T-helper 2 cell treated with Interferon-gamma antibody and Interleukin-4, amounts not matched to agents 5 μg/mL and 100 μg/mL, for 36 hours (primary cell): ENCODE measurements at regions not wholly inside any gene's neighbourhood (a gene's known extent, or its start where the extent isn't known, plus 50 kb on each side); places are given as distances from the start of the nearest gene placed in this dataset.
"Not testable (repeated sequence)": the region's sequence is repeated elsewhere in the genome, so short reads cannot be mapped to it uniquely, and the experiment has no call there.

Source experiments
- DNase-seq: peaks from one replicate; pipeline ENCODE4 v3.0.0; 2021; ENCODE audit warnings: low spot score
- H3K27ac Mint-ChIP-seq: one replicate; pipeline ENCODE4 v1.8.0; 2021; ENCODE audit warnings: mild to moderate bottlenecking, mixed read lengths
- H3K27me3 Mint-ChIP-seq: one replicate; pipeline ENCODE4 v1.8.0; 2021; ENCODE audit warnings: low read depth, mixed read lengths
- H3K36me3 Mint-ChIP-seq: one replicate; pipeline ENCODE4 v1.8.0; 2021; ENCODE audit warnings: low read depth, mixed read lengths
- H3K4me1 Mint-ChIP-seq: one replicate; pipeline ENCODE4 v1.8.0; 2021; ENCODE audit warnings: low read depth, mixed read lengths
- H3K4me3 Mint-ChIP-seq: one replicate; pipeline ENCODE4 v1.8.0; 2022; ENCODE audit warnings: mild to moderate bottlenecking, moderate library complexity, mixed read lengths
- H3K9me3 Mint-ChIP-seq: one replicate; pipeline ENCODE4 v1.8.0; 2021; ENCODE audit warnings: mixed read lengths

DNA sequence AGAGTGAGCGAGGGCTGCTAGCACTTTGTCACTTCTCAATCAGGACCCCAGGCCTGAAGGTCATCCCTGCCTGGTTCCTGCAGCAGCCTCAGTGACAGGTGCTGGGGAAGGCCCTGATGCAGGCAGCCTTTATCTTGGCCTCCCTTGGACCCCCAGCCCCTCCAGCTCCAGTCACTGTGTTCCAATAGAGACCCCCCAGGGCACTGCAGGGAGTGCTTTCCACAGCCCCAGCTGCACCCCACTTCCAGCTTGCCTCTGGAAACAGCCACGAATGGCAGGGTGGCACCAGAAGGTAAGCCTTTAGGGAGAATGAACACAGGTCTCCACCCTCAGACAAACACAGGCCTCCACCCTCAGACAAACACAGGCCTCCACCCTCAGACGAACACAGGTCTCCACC is 241.6 kb upstream of the SGCG start:
- Mint-ChIP-seq H3K4me1 (no peaks in the 10 kb centered on the region), H3K27ac (no peak overlapping the region), H3K36me3 (no peaks in the 10 kb centered on the region), H3K4me3 (no peak overlapping the region), H3K9me3 (no peaks in the 10 kb centered on the region), H3K27me3 (no peaks in the 10 kb centered on the region)
- DNase-seq = no peak

DNA sequence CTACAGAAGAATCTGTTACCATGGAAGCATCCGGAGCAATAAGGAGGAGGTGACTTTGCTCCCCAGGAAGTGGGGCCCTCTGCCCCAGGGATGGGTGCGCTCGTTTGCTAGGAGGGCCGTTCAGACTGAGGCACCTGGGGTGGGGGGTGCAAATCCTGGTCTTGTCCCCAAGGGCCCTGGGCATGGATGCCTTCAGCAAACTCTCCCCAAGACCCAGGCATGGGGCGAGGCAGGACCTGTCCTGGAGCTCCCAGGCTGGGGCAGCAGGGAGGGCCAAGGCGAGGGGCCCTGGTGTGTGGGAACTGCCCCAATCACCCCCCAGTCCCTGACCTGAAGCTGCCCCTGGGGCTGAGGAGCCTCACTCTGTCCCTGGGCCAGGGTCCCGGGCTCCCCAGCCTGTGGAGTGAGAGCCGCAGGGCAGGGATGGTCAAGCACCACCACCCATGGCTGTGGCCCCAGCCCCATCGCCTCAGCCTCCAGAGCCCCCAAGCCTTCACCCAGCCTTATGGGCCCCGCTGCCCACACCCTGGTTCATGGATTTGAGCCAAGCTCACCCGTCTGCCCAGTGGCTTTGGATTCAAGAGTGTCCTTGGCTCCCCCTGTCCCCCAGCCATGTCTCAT is 240.6 kb upstream of the SGCG start:
- no peaks in the 10 kb centered on the region for H3K9me3 Mint-ChIP-seq

DNA sequence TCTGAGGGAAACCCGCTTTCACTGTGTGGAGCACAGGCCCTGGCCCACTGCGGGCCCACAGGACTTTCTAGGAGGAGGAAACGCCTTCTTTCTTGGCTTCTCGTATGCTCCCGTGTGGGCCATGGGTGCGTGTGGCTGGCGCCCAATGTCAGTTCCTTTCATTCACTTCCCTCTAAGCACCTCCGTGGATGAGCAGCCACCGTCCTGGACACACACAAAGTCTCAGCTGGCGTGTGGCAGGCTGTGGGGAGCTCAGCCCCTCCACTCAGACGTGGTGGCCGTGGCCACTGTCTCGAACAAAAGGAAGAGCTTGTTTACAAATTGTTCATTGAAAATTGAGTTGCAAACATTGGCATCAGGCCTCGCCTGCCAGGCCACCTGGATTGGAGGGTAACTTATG is 240.0 kb upstream of the SGCG start:
- Mint-ChIP-seq H3K36me3 (no peaks in the 10 kb centered on the region), H3K27ac (no peak overlapping the region), H3K4me1 (no peaks in the 10 kb centered on the region), H3K4me3 (no peak overlapping the region), H3K27me3 (no peaks in the 10 kb centered on the region), H3K9me3 (no peaks in the 10 kb centered on the region)
- DNase-seq = no peak

More for the DNA sequence above, 240.6 kb upstream of the SGCG start:
- DNase-seq = no peak
- no peaks in the 10 kb centered on the region for H3K4me1 Mint-ChIP-seq
- no peak overlapping the region for H3K27ac Mint-ChIP-seq
- H3K27me3 Mint-ChIP-seq = no peaks in the 10 kb centered on the region
- H3K36me3 Mint-ChIP-seq = no peaks in the 10 kb centered on the region
- no peak overlapping the region for H3K4me3 Mint-ChIP-seq

DNA sequence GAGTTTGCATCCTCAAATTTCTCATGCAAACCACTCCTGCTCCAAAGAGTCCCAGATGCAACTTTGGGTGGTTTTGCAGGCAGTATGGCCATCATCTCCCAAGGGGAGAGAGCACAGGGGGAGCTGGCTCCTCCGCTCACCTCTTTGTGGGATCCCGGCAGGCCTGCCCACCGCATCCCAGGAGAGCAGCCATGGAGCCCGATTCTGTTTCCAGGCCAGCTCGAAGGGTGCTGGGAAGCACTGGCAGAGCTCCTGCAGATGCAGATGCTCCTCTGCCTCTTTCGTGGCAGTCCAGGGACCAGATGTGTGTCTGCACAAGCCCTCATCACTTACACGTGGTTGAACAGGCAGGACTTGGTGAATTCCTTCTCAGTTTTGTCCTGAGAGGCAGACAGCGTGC is 239.3 kb upstream of the SGCG start:
- not testable (repeated sequence) for H3K4me1 Mint-ChIP-seq, H3K9me3 Mint-ChIP-seq, H3K4me3 Mint-ChIP-seq, H3K27me3 Mint-ChIP-seq, DNase-seq, H3K36me3 Mint-ChIP-seq, H3K27ac Mint-ChIP-seq

DNA sequence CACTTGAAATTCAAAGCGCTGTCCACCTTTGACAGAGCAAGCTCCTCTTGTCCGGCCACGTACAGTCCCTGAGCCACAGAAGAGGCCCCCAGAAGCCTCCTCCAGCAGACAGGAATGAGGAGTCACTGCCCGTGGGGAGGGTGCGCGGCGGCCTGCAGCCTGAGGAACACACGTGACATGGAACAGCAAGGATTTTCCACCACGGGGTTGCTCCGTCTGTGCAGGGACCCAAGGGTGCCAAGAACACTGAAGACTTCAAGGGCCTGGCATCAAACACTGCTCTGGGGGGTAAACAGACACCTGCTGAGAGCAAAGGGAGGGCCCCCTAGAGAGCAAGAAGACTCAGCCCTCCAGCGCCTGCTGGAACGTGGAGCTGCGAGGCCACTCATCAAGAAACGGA is 237.9 kb upstream of the SGCG start:
- not testable (repeated sequence) for DNase-seq, H3K4me3 Mint-ChIP-seq, H3K4me1 Mint-ChIP-seq, H3K27ac Mint-ChIP-seq, H3K27me3 Mint-ChIP-seq, H3K9me3 Mint-ChIP-seq, H3K36me3 Mint-ChIP-seq

DNA sequence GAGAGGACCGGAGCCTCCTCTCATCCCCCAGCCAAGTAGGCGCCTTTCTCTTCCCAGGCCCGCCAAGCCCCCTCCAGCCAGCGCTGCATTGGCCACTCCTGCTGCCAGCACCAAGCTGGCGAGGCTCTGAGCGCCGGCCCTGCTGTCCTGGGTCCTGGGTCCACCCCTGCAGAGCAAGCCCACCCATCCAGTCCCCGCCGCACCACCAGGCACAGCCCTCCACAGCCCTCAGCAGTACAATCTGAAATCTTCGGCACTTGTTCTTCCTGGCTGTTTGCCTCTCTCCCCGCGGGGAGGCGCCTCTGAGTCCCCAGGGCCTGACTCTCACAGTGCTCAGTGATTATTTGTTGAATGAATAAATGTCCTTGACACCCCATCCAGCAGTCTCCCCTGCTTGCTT is 236.4 kb upstream of the SGCG start:
- H3K27ac Mint-ChIP-seq = no peak overlapping the region
- no peak overlapping the region for H3K4me3 Mint-ChIP-seq
- DNase-seq = no peak
- H3K36me3 Mint-ChIP-seq = no peaks in the 10 kb centered on the region
- H3K4me1 Mint-ChIP-seq = no peaks in the 10 kb centered on the region
- H3K9me3 Mint-ChIP-seq = peaks cover 6% of the 10 kb centered on the region
- no peaks in the 10 kb centered on the region for H3K27me3 Mint-ChIP-seq

DNA sequence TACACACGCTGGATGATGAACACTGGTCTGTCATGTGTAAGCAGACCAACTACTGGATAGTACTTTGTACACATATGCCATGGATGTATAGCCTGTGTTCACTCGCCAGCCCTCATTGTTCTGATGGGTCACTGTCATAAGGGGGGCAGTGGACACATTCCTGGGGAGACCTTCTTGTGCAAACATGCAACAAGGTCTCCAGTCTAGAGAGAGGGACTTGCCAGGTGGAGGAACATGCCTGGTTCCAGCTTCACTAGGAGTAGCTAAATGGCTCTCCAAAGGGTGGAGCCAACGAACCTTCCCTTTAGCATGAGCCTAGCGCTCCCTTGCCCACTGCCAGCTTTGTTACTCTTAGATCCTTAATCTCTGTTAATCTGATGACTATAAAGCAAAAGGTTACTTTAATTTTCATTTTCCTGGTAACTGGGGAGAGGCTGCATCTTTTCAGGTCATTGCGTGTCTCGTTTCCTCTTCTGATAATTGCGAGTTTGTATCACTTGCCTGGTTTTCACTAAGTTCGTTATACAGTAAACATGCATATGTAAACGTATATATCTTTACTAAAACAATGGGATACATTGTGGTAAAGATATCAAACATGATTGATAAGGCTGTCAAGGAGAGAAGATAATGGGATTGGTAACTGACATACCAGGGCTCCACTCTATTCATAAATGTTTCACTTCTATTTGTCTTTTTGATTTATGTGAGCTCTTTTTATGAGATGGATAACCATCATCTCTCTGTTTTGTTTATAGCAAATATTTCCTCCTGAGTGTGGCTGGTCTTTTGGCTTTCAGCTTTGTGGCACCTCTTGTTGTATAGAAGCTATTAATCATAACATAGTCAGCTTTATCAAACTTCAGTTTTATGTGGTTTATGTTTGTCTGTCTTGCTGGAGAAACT is 235.2 kb upstream of the SGCG start:
- H3K27ac Mint-ChIP-seq = no peak overlapping the region
- no peaks in the 10 kb centered on the region for H3K4me1 Mint-ChIP-seq
- no peaks in the 10 kb centered on the region for H3K36me3 Mint-ChIP-seq
- peaks cover 8% of the 10 kb centered on the region for H3K9me3 Mint-ChIP-seq
- no peak overlapping the region for H3K4me3 Mint-ChIP-seq
- no peak for DNase-seq
- no peaks in the 10 kb centered on the region for H3K27me3 Mint-ChIP-seq

DNA sequence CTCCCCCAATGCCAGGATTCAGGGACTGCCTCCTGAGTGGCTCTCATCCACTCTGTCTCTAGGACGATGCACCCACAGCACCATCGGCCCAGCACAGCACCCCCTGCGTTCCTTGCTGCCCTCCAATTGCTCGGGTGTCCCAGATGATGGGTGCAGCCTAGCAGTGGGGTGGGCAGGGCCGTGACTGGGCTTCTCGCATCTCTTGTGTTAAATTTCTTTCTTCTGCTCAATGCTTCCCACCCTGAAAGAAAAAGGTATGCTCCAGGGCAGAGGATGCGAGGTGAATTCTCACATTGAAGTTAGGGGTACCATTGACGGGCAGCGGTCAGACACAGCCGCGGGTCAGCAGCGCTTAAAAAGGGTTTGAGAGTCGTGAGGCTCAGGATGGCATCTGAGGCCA is 232.4 kb upstream of the SGCG start:
- H3K9me3 Mint-ChIP-seq = peaks cover 9% of the 10 kb centered on the region

DNA sequence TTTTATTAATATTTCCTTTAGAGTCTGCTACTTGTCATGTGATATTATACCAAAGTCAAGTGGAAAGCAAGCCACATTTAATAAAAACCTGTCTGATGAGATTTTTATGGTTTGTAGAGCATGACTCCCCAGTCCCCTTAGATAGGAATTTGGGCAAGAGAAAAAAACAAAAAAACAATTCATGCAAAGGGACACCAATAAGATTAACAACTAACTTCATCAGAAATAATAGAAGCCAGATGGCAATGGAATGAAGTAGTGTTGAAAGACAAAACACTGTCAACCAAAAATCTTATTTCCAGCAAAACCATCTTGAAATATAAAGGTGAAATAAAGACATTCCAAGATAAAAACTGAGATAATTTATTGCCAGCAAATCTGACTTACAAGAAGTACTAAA is 228.8 kb upstream of the SGCG start:
- not testable (repeated sequence) for DNase-seq, H3K27me3 Mint-ChIP-seq, H3K4me3 Mint-ChIP-seq, H3K9me3 Mint-ChIP-seq, H3K36me3 Mint-ChIP-seq, H3K27ac Mint-ChIP-seq, H3K4me1 Mint-ChIP-seq

More for the DNA sequence above, 232.4 kb upstream of the SGCG start:
- no peaks in the 10 kb centered on the region for H3K36me3 Mint-ChIP-seq
- no peaks in the 10 kb centered on the region for H3K27me3 Mint-ChIP-seq
- no peaks in the 10 kb centered on the region for H3K4me1 Mint-ChIP-seq
- H3K4me3 Mint-ChIP-seq = no peak overlapping the region
- no peak overlapping the region for H3K27ac Mint-ChIP-seq
- no peak for DNase-seq

DNA sequence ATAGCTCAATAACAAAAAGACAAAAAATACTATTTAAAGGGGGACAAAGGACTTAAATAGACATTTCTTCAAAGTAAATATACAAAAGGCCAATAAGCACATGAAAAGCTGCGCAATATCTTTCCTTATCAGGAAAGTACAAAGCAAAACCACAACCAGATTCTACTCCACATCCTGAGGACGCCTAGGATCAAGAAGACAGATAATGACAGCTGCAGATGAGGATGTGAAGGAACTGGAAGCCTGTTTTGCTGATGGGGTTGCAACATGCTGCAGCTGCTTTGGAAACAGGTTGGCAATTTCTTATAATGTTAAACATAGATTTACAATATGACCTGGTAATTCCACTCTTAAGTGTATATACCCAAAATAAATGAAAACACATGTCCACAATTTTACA is 225.6 kb upstream of the SGCG start:
- not testable (repeated sequence) for H3K27ac Mint-ChIP-seq, H3K36me3 Mint-ChIP-seq, H3K27me3 Mint-ChIP-seq, H3K9me3 Mint-ChIP-seq, DNase-seq, H3K4me1 Mint-ChIP-seq, H3K4me3 Mint-ChIP-seq

DNA sequence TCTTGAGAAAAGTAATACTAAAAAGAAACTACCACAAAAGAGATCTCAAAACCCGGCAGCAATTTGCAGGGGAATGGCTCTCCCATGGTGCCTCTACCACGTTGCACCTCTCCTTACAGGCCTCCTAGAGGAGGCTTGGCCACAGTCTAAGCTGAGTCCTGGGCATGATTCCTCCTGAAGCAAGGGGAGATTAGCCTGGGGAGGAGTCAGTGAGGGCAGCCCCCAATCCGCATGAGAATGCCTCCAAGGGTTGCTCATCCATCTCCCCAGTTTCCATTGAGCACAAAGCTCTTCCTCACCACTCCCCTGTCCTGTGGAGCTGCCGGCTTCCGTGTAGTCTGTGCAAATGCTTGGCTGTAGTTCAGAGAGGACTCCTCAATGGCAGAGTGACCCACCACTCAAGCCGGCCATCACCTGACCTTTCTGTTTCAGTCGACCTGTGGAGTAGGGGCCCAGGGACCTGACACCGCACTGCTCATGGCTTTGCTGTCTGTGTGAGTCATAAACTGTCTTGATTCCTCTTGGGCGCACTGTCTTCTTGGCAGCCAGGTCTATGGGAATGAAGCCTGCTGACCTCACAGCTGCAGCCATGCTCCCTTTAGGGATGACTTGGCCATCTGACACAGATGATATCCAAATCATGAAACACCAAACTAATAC is 224.2 kb upstream of the SGCG start:
- H3K9me3 Mint-ChIP-seq, H3K27ac Mint-ChIP-seq, H3K27me3 Mint-ChIP-seq, H3K4me1 Mint-ChIP-seq, DNase-seq, H3K4me3 Mint-ChIP-seq, H3K36me3 Mint-ChIP-seq: not testable (repeated sequence)

DNA sequence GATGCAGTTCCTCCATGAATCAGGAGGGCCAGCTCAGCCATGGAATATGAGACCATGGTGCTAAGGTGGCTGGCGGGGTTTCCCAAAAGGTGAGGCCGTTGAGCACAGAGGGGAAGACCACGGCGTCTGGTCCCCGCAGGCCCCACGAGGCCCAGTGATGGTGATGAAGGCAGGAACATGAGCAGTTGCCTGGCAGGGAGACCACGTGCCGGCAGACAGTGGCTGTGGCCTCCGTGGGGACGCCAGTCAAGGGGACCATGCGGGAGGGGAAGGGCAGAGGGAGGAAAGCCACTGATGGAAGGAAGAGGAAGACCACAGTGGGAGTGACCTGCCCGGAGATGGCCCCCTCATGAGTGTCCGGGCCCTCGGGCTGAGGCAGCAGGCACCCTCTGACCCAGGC is 220.9 kb upstream of the SGCG start:
- not testable (repeated sequence) for H3K4me1 Mint-ChIP-seq, H3K36me3 Mint-ChIP-seq, H3K9me3 Mint-ChIP-seq, DNase-seq, H3K4me3 Mint-ChIP-seq, H3K27me3 Mint-ChIP-seq, H3K27ac Mint-ChIP-seq

DNA sequence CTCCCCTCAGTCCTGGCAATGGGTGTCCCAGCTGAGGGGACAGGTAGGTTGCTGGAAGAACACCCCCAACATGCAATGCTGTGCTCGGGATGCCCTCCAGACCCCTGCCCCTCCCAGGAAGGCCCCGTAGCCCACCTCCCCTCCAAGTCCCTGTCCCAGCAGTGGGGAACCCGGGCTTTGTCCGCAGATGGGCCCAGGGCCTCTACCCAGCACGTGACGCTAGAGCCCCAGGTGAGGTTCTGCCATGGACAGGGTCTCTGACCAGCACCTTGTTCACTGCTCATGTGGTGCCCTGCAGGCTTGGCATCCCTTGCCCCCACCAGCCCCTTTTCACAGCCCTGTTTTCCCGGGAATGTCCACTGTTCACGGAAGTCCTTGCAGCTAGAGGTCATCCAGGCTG is 220.0 kb upstream of the SGCG start:
- H3K4me1 Mint-ChIP-seq = no peaks in the 10 kb centered on the region
- no peak overlapping the region for H3K27ac Mint-ChIP-seq
- no peak overlapping the region for H3K4me3 Mint-ChIP-seq
- no peaks in the 10 kb centered on the region for H3K36me3 Mint-ChIP-seq
- no peaks in the 10 kb centered on the region for H3K9me3 Mint-ChIP-seq
- H3K27me3 Mint-ChIP-seq = no peaks in the 10 kb centered on the region
- no peak for DNase-seq

DNA sequence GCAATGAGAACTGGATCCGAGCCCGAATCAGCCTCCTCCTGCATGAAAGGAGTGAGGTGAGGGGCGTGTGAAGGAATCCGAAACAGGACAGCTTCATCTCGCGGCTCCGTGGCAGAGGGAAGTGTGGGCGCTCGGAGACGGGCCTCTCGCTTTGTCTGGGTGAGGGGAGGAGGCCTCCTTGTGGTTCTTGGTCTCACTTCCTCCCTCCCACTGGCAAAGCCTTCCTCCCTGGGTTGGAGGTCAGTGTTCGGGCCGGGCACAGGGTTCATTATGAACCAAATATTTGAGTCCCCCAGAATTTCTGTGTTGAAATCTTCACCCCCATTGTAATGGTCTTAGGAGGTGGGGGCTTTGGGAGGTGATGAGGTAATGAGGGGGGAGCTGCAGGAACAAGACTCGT is 219.4 kb upstream of the SGCG start:
- not testable (repeated sequence) for DNase-seq, H3K4me3 Mint-ChIP-seq, H3K9me3 Mint-ChIP-seq, H3K27me3 Mint-ChIP-seq, H3K36me3 Mint-ChIP-seq, H3K27ac Mint-ChIP-seq, H3K4me1 Mint-ChIP-seq
